ENCODE measurements at regions not wholly inside any gene's neighbourhood (a gene's known extent, or its start where the extent isn't known, plus 50 kb on each side); places are given as distances from the start of the nearest gene placed in this dataset.

- ChIA-PET CTCF (interaction anchor here (1.0 kb wide), 1 partner anchor 47 kb away, joined by 5 read pairs; no protein-coding TSS in a partner anchor), RAD21 (ENCODE audit: unreplicated experiment) (interaction anchor here (1.0 kb wide), 1 partner anchor 46 kb away, joined by 4 read pairs; no protein-coding TSS in a partner anchor), POLR2A (no interaction called here), SMC1A (ENCODE audit: uncharacterized antibody, unreplicated experiment) (interaction anchor here (6.3 kb wide), 1 partner anchor 15 kb away, joined by 33 read pairs; no protein-coding TSS in a partner anchor)
- Histone ChIP-seq H4K20me1 (ENCODE audit: control insufficient read depth, insufficient read depth) (no peaks in the 10 kb centered on the region), H3K27ac (ENCODE audit: control insufficient read depth, insufficient read depth) (no peak overlapping the region), H3K27me3 (replicated peaks in 1 of 2; ENCODE audit: control insufficient read depth in 2 of 2, insufficient read depth in 2 of 2, low read length in 1 of 2) (no peaks in the 10 kb centered on the region), H3K9me3 (replicated peaks; ENCODE audit: control insufficient read depth, insufficient read depth, low read length) (no peaks in the 10 kb centered on the region), H3K4me1 (ENCODE audit: control insufficient read depth, insufficient read depth, low read length) (no peaks in the 10 kb centered on the region), H3K4me2 (ENCODE audit: control insufficient read depth, insufficient read depth) (no peak overlapping the region), H3K36me3 (ENCODE audit: control insufficient read depth in 2 of 2, insufficient read depth in 2 of 2, low read length in 1 of 2) (no peaks in the 10 kb centered on the region), H3K9ac (ENCODE audit: control insufficient read depth, insufficient read depth, low read length) (no peak overlapping the region), H2AFZ (ENCODE audit: control insufficient read depth, low read depth, low read length) (no peak overlapping the region), H3K4me3 (no peak overlapping the region), H3K79me2 (ENCODE audit: control insufficient read depth, insufficient read depth, low read length) (no peaks in the 10 kb centered on the region)
- 0% methylated on average over 1 of the region's 1 CpG for WGBS (ENCODE audit: insufficient coverage, insufficient replicate concordance, low lambda C conversion rate, missing lambda C conversion rate)
- DNase-seq (ENCODE audit: low read depth, low spot score) (no peak), FAIRE-seq (no peak), ATAC-seq (no peak)
- intact Hi-C loops (cut with micrococcal nuclease; ENCODE audit: unreplicated experiment) (loop anchor here (5.0 kb wide), 1 partner anchor 36 kb away; no protein-coding TSS in a partner anchor), in situ Hi-C loops (cut with MboI) (no loop called here)
- TF ChIP-seq PRDM15 (CRISPR knock-in tag; IDR thresholded peaks at IDR 0.05) (no peak), CREM (IDR thresholded peaks at IDR 0.05; ENCODE audit: low read depth) (no peak), E2F4 (IDR thresholded peaks at IDR 0.05; ENCODE audit: low read depth, low read length) (no peak), IKZF1 (conservative IDR thresholded peaks at IDR 0.05) (no peak), BACH1 (IDR thresholded peaks at IDR 0.05; ENCODE audit: borderline replicate concordance) (no peak), SMARCA5 (IDR thresholded peaks at IDR 0.05) (no peak), NR2C1 (IDR thresholded peaks at IDR 0.05) (no peak), NBN (IDR thresholded peaks at IDR 0.05) (no peak), E4F1 (IDR thresholded peaks at IDR 0.05; ENCODE audit: borderline replicate concordance, partially characterized antibody) (no peak), SKIL (IDR thresholded peaks at IDR 0.05; ENCODE audit: low read depth, poor library complexity, severe bottlenecking) (no peak), IRF4 (IDR thresholded peaks at IDR 0.05; ENCODE audit: low read depth, low read length) (no peak), SPI1 (IDR thresholded peaks at IDR 0.05; ENCODE audit: borderline replicate concordance, insufficient read depth, low read depth, low read length) (no peak), LARP7 (IDR thresholded peaks at IDR 0.05) (no peak), PAX8 (IDR thresholded peaks at IDR 0.05) (no peak)
- no TSS peak for BruUV-seq (replicated peaks)
These were observed 80.9 kb upstream of the DPYD start for GRCh38 chr1:98001764-98002163.

Data from GM12878 (cell line).